ENCODE measurements at regions not wholly inside any gene's neighbourhood (a gene's known extent, or its start where the extent isn't known, plus 50 kb on each side); places are given as distances from the start of the nearest gene placed in this dataset.
A peak's percentile ranks its signal among the peaks of the same experiment; 100 is the strongest.
"Not testable (repeated sequence)": the region's sequence is repeated elsewhere in the genome, so short reads cannot be mapped to it uniquely, and the experiment has no call there.

- not testable (repeated sequence) for DNase-seq
Observed at GRCh38 chrX:89539150-89539549, 382.6 kb upstream of the TGIF2LX start.

- DNase-seq: not testable (repeated sequence)
Observed at GRCh38 chrX:89557146-89557545, 364.6 kb upstream of the TGIF2LX start.

GRCh38 chrX:89562079-89562478, 359.6 kb upstream of the TGIF2LX start:
- DNase-seq: not testable (repeated sequence)

- DNase-seq: not testable (repeated sequence)
Observed at GRCh38 chrX:89563107-89563506, 358.6 kb upstream of the TGIF2LX start.

- DNase-seq: not testable (repeated sequence)
Observed at GRCh38 chrX:89567787-89568186, 353.9 kb upstream of the TGIF2LX start.

- not testable (repeated sequence) for DNase-seq
Observed at GRCh38 chrX:89581868-89582267, 339.8 kb upstream of the TGIF2LX start.

GRCh38 chrX:89631858-89632257, 289.9 kb upstream of the TGIF2LX start:
- not testable (repeated sequence) for DNase-seq

GRCh38 chrX:89635887-89636286, 285.8 kb upstream of the TGIF2LX start:
- DNase-seq: not testable (repeated sequence)

GRCh38 chrX:89658662-89659061, 263.0 kb upstream of the TGIF2LX start:
- not testable (repeated sequence) for DNase-seq

- not testable (repeated sequence) for DNase-seq
Observed at GRCh38 chrX:89706481-89706880, 215.2 kb upstream of the TGIF2LX start.

- not testable (repeated sequence) for DNase-seq
Observed at GRCh38 chrX:89707363-89707927, 214.3 kb upstream of the TGIF2LX start.

GRCh38 chrX:89734367-89734766, 187.3 kb upstream of the TGIF2LX start:
- DNase-seq: not testable (repeated sequence)

GRCh38 chrX:89756466-89756865, 165.2 kb upstream of the TGIF2LX start:
- not testable (repeated sequence) for DNase-seq

- peak; percentile 1 for DNase-seq
Observed at GRCh38 chrX:89757767-89758166, 163.9 kb upstream of the TGIF2LX start.

- DNase-seq: not testable (repeated sequence)
Observed at GRCh38 chrX:89759076-89759685, 162.5 kb upstream of the TGIF2LX start.

GRCh38 chrX:89771639-89772038, 150.1 kb upstream of the TGIF2LX start:
- DNase-seq: not testable (repeated sequence)

- DNase-seq: not testable (repeated sequence)
Observed at GRCh38 chrX:89811440-89811839, 110.3 kb upstream of the TGIF2LX start.

- DNase-seq: not testable (repeated sequence)
Observed at GRCh38 chrX:89839723-89840122, 82.0 kb upstream of the TGIF2LX start.

GRCh38 chrX:89871662-89872061, 50.0 kb upstream of the TGIF2LX start:
- DNase-seq: peak; percentile 27
